ENCODE measurements at regions not wholly inside any gene's neighbourhood (a gene's known extent, or its start where the extent isn't known, plus 50 kb on each side); places are given as distances from the start of the nearest gene placed in this dataset.

- TF ChIP-seq POLR2A (IDR thresholded peaks at IDR 0.05) (no peak), CTCF (IDR thresholded peaks at IDR 0.05) (no peak)
- Histone ChIP-seq H3K36me3 (no peaks in the 10 kb centered on the region), H3K9me3 (no peaks in the 10 kb centered on the region), H3K4me3 (no peak overlapping the region), H3K27me3 (no peaks in the 10 kb centered on the region), H3K4me1 (no peaks in the 10 kb centered on the region), H3K27ac (no peak overlapping the region)
- no peak for DNase-seq
Measured at GRCh38 chr3:20680990-20681628, 495.1 kb upstream of the SGO1 start.

GRCh38 chr3:20673866-20674265 is 487.9 kb upstream of the SGO1 start:
- no peak for DNase-seq

GRCh38 chr3:20669675-20670074 is 483.7 kb upstream of the SGO1 start:
- Histone ChIP-seq H3K9me3 (peaks cover 0 to 3% (median 0%) of the 10 kb centered on the region in 4 donors), H3K4me3 (no peak overlapping the region), H3K36me3 (no peaks in the 10 kb centered on the region), H3K4me1 (no peaks in the 10 kb centered on the region), H3K27me3 (no peaks in the 10 kb centered on the region), H3K27ac (no peak overlapping the region)
- DNase-seq: no peak
- TF ChIP-seq POLR2A (IDR thresholded peaks at IDR 0.05) (no peak), CTCF (IDR thresholded peaks at IDR 0.05) (no peak)

More at GRCh38 chr3:20673866-20674265, 487.9 kb upstream of the SGO1 start:
- Histone ChIP-seq H3K27me3 (no peaks in the 10 kb centered on the region), H3K36me3 (no peaks in the 10 kb centered on the region), H3K4me3 (no peak overlapping the region), H3K9me3 (peaks cover 0 to 3% (median 0%) of the 10 kb centered on the region in 4 donors), H3K4me1 (no peaks in the 10 kb centered on the region), H3K27ac (no peak overlapping the region)
- no peak for TF ChIP-seq POLR2A (IDR thresholded peaks at IDR 0.05)
- TF ChIP-seq CTCF (IDR thresholded peaks at IDR 0.05): no peak

GRCh38 chr3:20669184-20669583 is 483.2 kb upstream of the SGO1 start:
- no peak overlapping the region for H3K27ac ChIP-seq
- DNase-seq: no peak
- TF ChIP-seq CTCF (IDR thresholded peaks at IDR 0.05) (no peak), POLR2A (IDR thresholded peaks at IDR 0.05) (no peak)

GRCh38 chr3:20668411-20668810 is 482.4 kb upstream of the SGO1 start:
- Histone ChIP-seq H3K27me3 (no peaks in the 10 kb centered on the region), H3K4me1 (no peaks in the 10 kb centered on the region), H3K27ac (no peak overlapping the region), H3K36me3 (no peaks in the 10 kb centered on the region), H3K4me3 (no peak overlapping the region), H3K9me3 (peaks cover 0 to 3% (median 0%) of the 10 kb centered on the region in 4 donors)
- no peak for DNase-seq
- TF ChIP-seq CTCF (IDR thresholded peaks at IDR 0.05) (no peak), POLR2A (IDR thresholded peaks at IDR 0.05) (no peak)

More at GRCh38 chr3:20669184-20669583, 483.2 kb upstream of the SGO1 start:
- Histone ChIP-seq H3K9me3 (peaks cover 0 to 3% (median 0%) of the 10 kb centered on the region in 4 donors), H3K36me3 (no peaks in the 10 kb centered on the region), H3K27me3 (no peaks in the 10 kb centered on the region), H3K4me3 (no peak overlapping the region), H3K4me1 (no peaks in the 10 kb centered on the region)

Measured in Peyer's patch (tissue), 4 donors.